Loucy (cell line): ENCODE measurements at regions not wholly inside any gene's neighbourhood (a gene's known extent, or its start where the extent isn't known, plus 50 kb on each side); places are given as distances from the start of the nearest gene placed in this dataset.

ENCODE experiments used
- H2AFZ ChIP-seq: fragments of 200-600 bp; sonication (generic); 2 replicates; pipeline ENCODE4 v1.6.0; 2016; ENCODE audit warnings: antibody characterized with exemption, mild to moderate bottlenecking, low read length, moderate library complexity
- H3F3A ChIP-seq: fragments of 200-600 bp; 2 replicates; pipeline ENCODE4 v1.6.0; 2016; ENCODE audit warnings: antibody characterized with exemption, low read depth, mild to moderate bottlenecking
- H3K27me3 ChIP-seq: fragments of 200-600 bp; sonication (generic); 2 replicates; pipeline ENCODE4 v1.6.1; 2014; ENCODE audit warnings: low read length, mild to moderate bottlenecking; ENCODE audit not compliant: insufficient read depth, poor library complexity, severe bottlenecking
- H3K36me3 ChIP-seq: fragments of 200-600 bp; sonication (generic); 2 replicates; pipeline ENCODE4 v1.6.1; 2016; ENCODE audit warnings: low read length; ENCODE audit not compliant: insufficient read depth
- H3K4me1 ChIP-seq: fragments of 200-600 bp; sonication (generic); 2 replicates; pipeline ENCODE4 v1.5.1; 2014; ENCODE audit warnings: low read length, mild to moderate bottlenecking; ENCODE audit not compliant: insufficient read depth, poor library complexity, severe bottlenecking
- H3K4me2 ChIP-seq: fragments of 200-600 bp; sonication (generic); 2 replicates; pipeline ENCODE4 v1.6.0; 2014; ENCODE audit warnings: antibody characterized with exemption, low read length, low read depth, mild to moderate bottlenecking; ENCODE audit not compliant: poor library complexity, severe bottlenecking
- H3K4me3 ChIP-seq: fragments of 200-600 bp; sonication (generic); 2 replicates; pipeline ENCODE4 v1.5.1; 2014; ENCODE audit warnings: low read length, mild to moderate bottlenecking, mixed read lengths; ENCODE audit not compliant: poor library complexity, severe bottlenecking
- H3K79me2 ChIP-seq: fragments of 200-600 bp; sonication (generic); 2 replicates; pipeline ENCODE4 v1.6.1; 2014; ENCODE audit warnings: low read length; ENCODE audit not compliant: insufficient read depth
- H3K9ac ChIP-seq: fragments of 200-600 bp; sonication (generic); 2 replicates; pipeline ENCODE4 v1.6.0; 2014; ENCODE audit warnings: mild to moderate bottlenecking, low read depth, low read length, moderate library complexity; ENCODE audit not compliant: poor library complexity, severe bottlenecking
- H3K9me2 ChIP-seq: fragments of 200-600 bp; sonication (generic); replicated peaks from 2 replicates; pipeline ENCODE4 v1.6.1; 2016; ENCODE audit warnings: low read depth, low read length, mixed read lengths
- H3K9me3 ChIP-seq: fragments of 200-600 bp; sonication (generic); 2 replicates; pipeline ENCODE4 v1.6.1; 2014; ENCODE audit warnings: mild to moderate bottlenecking, antibody characterized with exemption, low read length, low read depth; ENCODE audit not compliant: insufficient read depth
- H4K20me1 ChIP-seq: fragments of 200-600 bp; sonication (generic); 2 replicates; pipeline ENCODE4 v1.6.0; 2014; ENCODE audit warnings: antibody characterized with exemption, low read length, mild to moderate bottlenecking; ENCODE audit not compliant: insufficient read depth, poor library complexity, severe bottlenecking
- CTCF ChIP-seq: fragments of 200-600 bp; sonication (generic); conservative IDR thresholded peaks from 2 replicates; pipeline ENCODE4 v1.5.1; 2014; ENCODE audit warnings: mild to moderate bottlenecking, antibody characterized with exemption, low read length
- EZH2phosphoT487 ChIP-seq: fragments of 200-600 bp; IDR thresholded peaks from 2 replicates; pipeline ENCODE4 v1.6.1; 2018; ENCODE audit warnings: antibody characterized with exemption, mild to moderate bottlenecking, moderate library complexity, borderline replicate concordance

- H3K4me1 ChIP-seq, result peaks cover 4% of the 10 kb centered on the region
- no peaks in the 10 kb centered on the region for H3K36me3 ChIP-seq
- no peaks in the 10 kb centered on the region for H3K9me3 ChIP-seq
- 0 out of 2 replicates have a peak overlapping the region, but pooled peaks have one; percentile 2 for H2AFZ ChIP-seq
- no peaks in the 10 kb centered on the region for H3K79me2 ChIP-seq
- H3K9ac ChIP-seq, result no peak overlapping the region
- H3F3A ChIP-seq, result no peaks in the 10 kb centered on the region
- no peak for TF ChIP-seq EZH2phosphoT487
- TF ChIP-seq CTCF, result no peak
- H3K4me3 ChIP-seq, result no peak overlapping the region
- no peak overlapping the region for H3K4me2 ChIP-seq
- H3K27me3 ChIP-seq, result no peaks in the 10 kb centered on the region
- H3K9me2 ChIP-seq, result no peaks in the 10 kb centered on the region
- no peaks in the 10 kb centered on the region for H4K20me1 ChIP-seq
Measured at GRCh38 chr6:148151896-148152643, 190.6 kb upstream of the SASH1 start.

GRCh38 chr6:148154668-148155067, 188.0 kb upstream of the SASH1 start:
- no peaks in the 10 kb centered on the region for H3K4me1 ChIP-seq
- H3K36me3 ChIP-seq, result no peaks in the 10 kb centered on the region
- no peaks in the 10 kb centered on the region for H3F3A ChIP-seq
- no peaks in the 10 kb centered on the region for H3K27me3 ChIP-seq
- H3K79me2 ChIP-seq, result no peaks in the 10 kb centered on the region
- H3K4me2 ChIP-seq, result no peak overlapping the region
- H3K9me3 ChIP-seq, result no peaks in the 10 kb centered on the region
- TF ChIP-seq EZH2phosphoT487, result no peak
- TF ChIP-seq CTCF, result no peak
- H2AFZ ChIP-seq, result no peak overlapping the region
- H4K20me1 ChIP-seq, result no peaks in the 10 kb centered on the region
- H3K4me3 ChIP-seq, result no peak overlapping the region
- no peak overlapping the region for H3K9ac ChIP-seq
- no peaks in the 10 kb centered on the region for H3K9me2 ChIP-seq

- Histone ChIP-seq H3K4me3 (no peak overlapping the region), H3K9me3 (no peaks in the 10 kb centered on the region), H3K9ac (no peak overlapping the region), H3K9me2 (no peaks in the 10 kb centered on the region), H3K4me1 (no peaks in the 10 kb centered on the region), H2AFZ (no peak overlapping the region), H3K27me3 (no peaks in the 10 kb centered on the region), H3K4me2 (no peak overlapping the region), H3F3A (no peaks in the 10 kb centered on the region), H3K79me2 (no peaks in the 10 kb centered on the region), H4K20me1 (no peaks in the 10 kb centered on the region), H3K36me3 (no peaks in the 10 kb centered on the region)
- TF ChIP-seq EZH2phosphoT487 (no peak), CTCF (no peak)
Measured at GRCh38 chr6:148155293-148155692, 187.3 kb upstream of the SASH1 start.
